Mesothelial cell of epicardium (in vitro differentiated cells): ENCODE measurements at regions not wholly inside any gene's neighbourhood (a gene's known extent, or its start where the extent isn't known, plus 50 kb on each side); places are given as distances from the start of the nearest gene placed in this dataset.

Experiments
- DNase-seq, 2 experiments: peaks; one replicate each; pipeline ENCODE4 v3.0.0; 2021; ENCODE audit warnings: low spot score in 2 of 2; ENCODE audit not compliant: unreplicated experiment in 2 of 2
- H3K27ac Mint-ChIP-seq: 2 replicates; pipeline ENCODE4 v1.8.0; 2021; ENCODE audit warnings: mixed read lengths
- H3K27me3 Mint-ChIP-seq: 2 replicates; pipeline ENCODE4 v1.8.0; 2021; ENCODE audit warnings: low read depth, mixed read lengths
- H3K36me3 Mint-ChIP-seq: 2 replicates; pipeline ENCODE4 v1.8.0; 2021; ENCODE audit warnings: mixed read lengths
- H3K4me1 Mint-ChIP-seq: 2 replicates; pipeline ENCODE4 v1.8.0; 2021; ENCODE audit warnings: mixed read lengths
- H3K4me3 Mint-ChIP-seq: 2 replicates; pipeline ENCODE4 v1.8.0; 2021; ENCODE audit warnings: mild to moderate bottlenecking, moderate library complexity, mixed read lengths
- H3K9me3 Mint-ChIP-seq: 2 replicates; pipeline ENCODE4 v1.8.0; 2021; ENCODE audit warnings: mixed read lengths
- CTCF ChIP-seq: fragments of 200-600 bp; sonication (generic); IDR thresholded peaks from one replicate; pipeline ENCODE4 v1.5.0; 2021; ENCODE audit warnings: antibody characterized with exemption; ENCODE audit not compliant: unreplicated experiment

DNA sequence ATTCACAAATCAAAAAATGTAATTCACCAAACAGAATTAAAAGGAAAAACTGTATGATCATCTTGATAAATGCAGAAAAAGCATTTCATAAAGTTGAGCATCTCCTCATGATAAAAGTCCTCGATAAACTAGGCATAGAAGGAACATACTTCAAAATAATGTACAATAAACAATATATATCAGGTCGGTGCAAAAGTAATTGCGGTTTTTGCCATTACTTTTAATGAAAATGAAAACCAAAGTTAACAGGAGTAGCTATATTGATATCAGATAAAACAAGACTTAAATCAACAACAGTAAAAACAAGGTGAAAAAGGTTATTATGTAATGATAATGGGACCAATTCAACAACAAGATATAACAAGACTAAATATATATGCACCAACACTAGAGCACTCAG lies 372.1 kb downstream of the RAB28 start:
- no peak overlapping the region for H3K27ac Mint-ChIP-seq
- no peak overlapping the region for H3K4me3 Mint-ChIP-seq

DNA sequence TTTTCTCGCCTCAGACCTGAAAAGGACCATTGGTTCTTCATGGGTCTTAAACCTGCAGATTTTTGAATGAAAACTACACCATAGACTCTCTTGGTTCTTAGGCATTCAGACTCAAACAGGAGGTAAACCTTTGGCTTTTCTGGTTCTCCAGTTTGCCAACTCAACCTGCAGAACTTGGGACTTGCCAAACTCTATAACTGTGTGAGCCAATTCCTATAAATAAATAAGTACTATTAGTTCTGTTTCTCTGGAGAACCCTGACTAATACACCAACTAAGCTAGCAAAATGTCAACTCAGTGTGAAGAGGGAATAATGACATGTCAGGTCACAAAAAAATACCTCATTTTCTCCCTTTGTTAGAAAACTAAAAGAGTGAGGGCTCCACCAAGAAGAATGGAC lies 374.6 kb downstream of the RAB28 start:
- Mint-ChIP-seq H3K36me3 (no peaks in the 10 kb centered on the region), H3K9me3 (peaks cover 50% of the 10 kb centered on the region), H3K27ac (no peak overlapping the region), H3K4me3 (no peak overlapping the region), H3K27me3 (no peaks in the 10 kb centered on the region), H3K4me1 (no peaks in the 10 kb centered on the region)
- no peak for DNase-seq
- no peak for TF ChIP-seq CTCF

More for the DNA sequence above, 372.1 kb downstream of the RAB28 start:
- Mint-ChIP-seq H3K27me3 (no peaks in the 10 kb centered on the region), H3K4me1 (no peaks in the 10 kb centered on the region), H3K36me3 (no peaks in the 10 kb centered on the region), H3K9me3 (peaks cover 47% of the 10 kb centered on the region)
- no peak for DNase-seq
- no peak for TF ChIP-seq CTCF

DNA sequence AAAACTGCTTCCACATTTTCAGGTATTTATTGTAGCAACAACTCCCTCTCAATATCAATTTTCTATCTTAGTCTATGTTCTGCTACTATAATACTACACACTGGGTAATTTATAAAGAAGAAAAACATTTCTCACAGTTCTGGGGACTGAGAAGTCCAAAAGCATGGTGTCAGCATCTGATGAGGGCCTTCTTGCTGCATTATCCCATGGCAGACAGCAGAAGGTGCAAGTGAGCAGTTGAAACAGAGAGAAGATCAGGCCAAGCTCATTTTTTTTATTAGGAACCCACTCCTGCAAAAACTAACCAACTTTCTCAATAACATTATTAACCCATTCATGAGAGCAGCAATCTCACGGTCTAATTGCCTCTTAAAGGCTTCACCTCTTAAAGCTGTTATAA lies 376.0 kb downstream of the RAB28 start:
- TF ChIP-seq CTCF: no peak

DNA sequence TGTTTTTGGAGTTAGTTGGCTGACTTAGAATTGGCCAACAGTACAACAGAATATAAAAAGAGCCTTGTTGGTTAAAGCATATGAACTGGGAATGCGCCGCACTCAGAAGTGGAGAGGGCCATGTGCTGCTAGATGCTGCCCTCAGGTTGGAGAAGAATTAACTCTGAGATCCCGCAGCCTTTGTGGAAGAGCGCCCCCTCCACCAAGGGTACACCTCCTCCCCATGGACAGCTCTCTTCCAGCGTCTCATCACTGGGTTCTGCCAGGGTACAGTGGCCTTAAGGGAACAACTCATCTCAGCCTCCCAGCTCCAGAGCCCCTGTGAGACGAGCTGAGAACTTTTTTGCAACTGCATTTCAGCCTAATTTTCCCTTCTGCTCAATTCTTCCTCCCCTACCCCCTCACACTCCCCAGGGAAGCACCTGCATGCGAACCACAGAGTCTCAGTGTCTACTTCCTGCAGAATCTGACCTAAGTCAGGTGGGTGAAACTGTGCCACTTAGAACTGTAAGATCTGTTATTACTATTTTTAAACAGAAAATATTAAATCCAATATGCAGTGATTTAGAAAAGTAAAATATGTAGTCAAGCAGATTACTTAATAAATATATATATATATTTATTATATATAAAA lies 380.6 kb downstream of the RAB28 start:
- Mint-ChIP-seq H3K27me3 (no peaks in the 10 kb centered on the region), H3K9me3 (peaks cover 15% of the 10 kb centered on the region), H3K4me1 (no peaks in the 10 kb centered on the region), H3K27ac (no peak overlapping the region), H3K36me3 (no peaks in the 10 kb centered on the region), H3K4me3 (no peak overlapping the region)
- DNase-seq: no peak
- TF ChIP-seq CTCF: no peak

More for the DNA sequence above, 376.0 kb downstream of the RAB28 start:
- no peak for DNase-seq
- H3K27me3 Mint-ChIP-seq: no peaks in the 10 kb centered on the region
- no peaks in the 10 kb centered on the region for H3K4me1 Mint-ChIP-seq
- H3K27ac Mint-ChIP-seq: no peak overlapping the region
- H3K9me3 Mint-ChIP-seq: peaks cover 49% of the 10 kb centered on the region
- H3K36me3 Mint-ChIP-seq: no peaks in the 10 kb centered on the region
- no peak overlapping the region for H3K4me3 Mint-ChIP-seq

DNA sequence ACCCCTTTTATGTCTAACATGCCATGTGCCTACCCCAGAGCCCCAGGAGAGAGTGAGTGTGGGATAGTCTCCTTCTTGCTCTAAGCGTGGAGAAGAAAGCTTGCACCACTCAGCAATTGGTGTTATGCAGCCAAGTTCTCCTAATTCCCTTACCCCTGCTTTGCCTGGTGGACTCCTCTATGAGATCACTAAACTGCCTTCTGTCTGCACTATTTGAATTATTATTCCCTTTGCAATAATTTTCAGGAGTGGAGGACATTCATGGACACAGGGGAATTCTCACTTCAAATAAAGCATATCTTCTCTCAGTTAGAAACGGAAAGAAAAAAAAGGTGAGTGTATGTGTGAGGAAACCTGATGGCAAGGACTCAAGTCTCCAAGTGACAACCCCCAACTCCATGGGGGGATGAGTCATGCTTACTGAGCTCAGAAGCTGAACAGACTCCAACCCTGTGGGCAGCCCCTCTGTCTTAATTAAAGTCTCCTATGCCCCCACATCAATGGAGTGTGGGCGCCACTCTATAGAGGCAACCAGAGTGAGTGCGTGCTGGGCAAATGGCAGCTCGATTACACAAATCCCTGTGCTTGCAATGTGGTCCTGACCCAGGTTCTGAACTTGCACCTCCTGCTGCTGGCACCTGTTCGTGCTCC lies 381.9 kb downstream of the RAB28 start:
- TF ChIP-seq CTCF: no peak
- no peaks in the 10 kb centered on the region for H3K36me3 Mint-ChIP-seq
- H3K9me3 Mint-ChIP-seq: peaks cover 3% of the 10 kb centered on the region
- H3K4me3 Mint-ChIP-seq: no peak overlapping the region
- no peaks in the 10 kb centered on the region for H3K4me1 Mint-ChIP-seq
- DNase-seq: no peak
- no peak overlapping the region for H3K27ac Mint-ChIP-seq
- H3K27me3 Mint-ChIP-seq: no peaks in the 10 kb centered on the region
